Fibroblast of skin of left biceps (primary cell): ENCODE measurements at regions not wholly inside any gene's neighbourhood (a gene's known extent, or its start where the extent isn't known, plus 50 kb on each side); places are given as distances from the start of the nearest gene placed in this dataset.

ENCODE experiments used
- DNase-seq, 2 experiments: peaks; one replicate each; pipeline ENCODE4 v3.0.0-alpha.2; 2013; ENCODE audit warnings: low read depth in 2 of 2

DNA sequence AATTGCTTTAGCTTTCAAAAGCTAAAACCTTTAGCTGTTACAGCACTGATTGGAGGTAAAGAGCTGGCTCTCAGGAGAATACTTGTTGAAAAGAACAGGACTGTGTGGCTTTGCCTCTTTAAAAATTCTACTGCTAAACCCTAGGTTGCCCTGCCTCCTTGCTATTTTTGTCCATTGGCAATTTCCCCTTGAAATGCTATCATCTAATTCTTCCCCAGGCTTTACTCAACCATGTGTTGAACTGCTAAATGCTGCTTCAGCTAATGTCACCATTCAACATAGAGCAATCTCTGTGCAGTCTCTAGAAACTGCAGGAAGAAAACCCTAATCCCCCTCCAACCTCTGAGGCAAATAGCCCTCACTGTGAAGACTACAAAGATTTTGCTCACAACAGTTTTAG, 203.7 kb upstream of the ARX start:
- DNase-seq = no peak

DNA sequence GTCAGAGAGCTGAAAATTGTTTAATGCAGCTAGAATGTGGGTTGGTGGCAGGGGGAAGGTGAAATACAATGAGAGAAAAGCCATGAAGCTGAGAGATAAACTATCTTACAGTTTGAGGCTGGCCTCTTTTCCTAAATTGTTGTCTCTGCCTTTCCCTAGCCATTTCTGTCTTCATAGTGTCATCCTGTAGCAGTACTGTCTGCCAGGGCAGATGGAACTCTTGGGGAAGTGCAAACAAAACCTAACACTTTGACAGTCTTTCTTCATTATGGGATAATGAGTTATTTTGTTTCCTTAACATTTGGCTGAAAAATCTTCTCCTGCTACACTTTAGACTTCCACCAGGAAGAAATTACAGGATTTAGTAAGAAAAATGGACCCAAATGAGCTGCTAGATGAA, 197.8 kb upstream of the ARX start:
- DNase-seq = no peak

DNA sequence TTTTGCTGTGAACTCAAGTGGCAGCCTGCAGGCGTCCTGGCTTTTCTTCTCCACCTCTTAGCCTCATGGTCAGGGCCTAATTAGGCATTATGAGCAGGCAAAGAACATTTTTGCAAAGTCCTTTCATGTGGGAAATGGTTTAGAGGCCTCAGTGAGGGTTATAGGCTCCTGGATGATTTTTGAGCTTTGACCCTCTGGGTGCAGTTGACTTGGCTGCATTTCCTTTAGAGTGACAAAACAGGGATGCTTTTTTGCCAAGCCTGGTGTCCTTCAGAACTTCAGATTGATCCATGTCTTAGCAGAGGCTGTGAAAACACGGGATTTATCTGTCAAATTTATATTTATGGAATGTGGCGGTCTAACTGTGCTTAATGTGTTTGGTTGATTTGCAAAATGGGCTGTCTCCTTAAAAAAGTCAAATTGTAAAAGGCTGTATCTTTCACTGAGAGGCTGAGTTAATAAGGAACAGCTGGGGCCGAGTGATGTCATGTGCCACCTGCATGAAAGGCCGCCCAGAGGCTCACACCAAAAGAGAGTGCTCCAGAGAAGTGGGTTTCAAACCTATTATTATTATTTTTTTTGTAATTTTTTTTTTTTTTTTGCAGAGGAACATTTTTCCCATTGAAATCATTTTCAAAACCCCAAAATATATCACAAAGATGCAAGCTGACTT, 192.2 kb upstream of the ARX start:
- DNase-seq = no peak

- DNase-seq = peak; percentile 6 to 13
Measured at GRCh38 chrX:25206778-25207177, 191.0 kb upstream of the ARX start.

DNA sequence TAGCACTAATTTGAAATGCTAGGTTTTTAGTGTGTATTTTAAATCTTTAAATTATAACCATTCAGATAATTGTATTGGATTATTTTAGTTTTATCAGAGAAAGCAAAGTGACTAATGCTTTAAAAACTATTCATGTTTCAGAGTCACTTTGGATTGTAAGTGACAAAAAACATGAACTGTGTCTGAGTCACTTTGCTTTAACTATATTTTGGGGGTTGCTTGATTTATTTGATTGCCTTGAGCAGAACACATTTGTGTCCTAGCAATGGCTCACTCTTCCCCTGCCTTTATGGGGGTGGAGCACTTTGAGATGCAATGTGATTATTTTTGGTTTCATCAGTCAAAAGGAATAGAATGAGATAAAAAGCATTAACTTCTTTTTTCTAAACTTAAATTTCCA, 188.4 kb upstream of the ARX start:
- no peak for DNase-seq

DNA sequence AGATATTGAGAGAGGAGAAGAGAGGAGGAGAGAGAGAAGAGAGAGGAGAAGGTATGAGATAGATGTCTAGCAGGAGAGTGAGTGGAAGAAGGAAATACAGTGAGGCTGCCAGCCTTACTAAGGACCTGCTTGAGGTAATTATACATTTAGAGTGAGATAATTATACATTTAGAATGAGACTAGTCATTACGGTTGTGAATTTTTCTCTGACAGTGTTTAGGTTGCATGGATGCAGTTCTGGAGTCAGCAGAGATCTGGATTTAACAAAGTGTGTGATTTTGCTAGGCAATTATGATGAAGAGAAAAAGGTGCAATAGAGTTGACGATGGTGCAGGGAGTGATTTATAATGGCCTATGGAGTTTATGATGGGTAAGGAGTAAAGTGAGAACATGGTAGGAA, 187.1 kb upstream of the ARX start:
- DNase-seq = no peak

DNA sequence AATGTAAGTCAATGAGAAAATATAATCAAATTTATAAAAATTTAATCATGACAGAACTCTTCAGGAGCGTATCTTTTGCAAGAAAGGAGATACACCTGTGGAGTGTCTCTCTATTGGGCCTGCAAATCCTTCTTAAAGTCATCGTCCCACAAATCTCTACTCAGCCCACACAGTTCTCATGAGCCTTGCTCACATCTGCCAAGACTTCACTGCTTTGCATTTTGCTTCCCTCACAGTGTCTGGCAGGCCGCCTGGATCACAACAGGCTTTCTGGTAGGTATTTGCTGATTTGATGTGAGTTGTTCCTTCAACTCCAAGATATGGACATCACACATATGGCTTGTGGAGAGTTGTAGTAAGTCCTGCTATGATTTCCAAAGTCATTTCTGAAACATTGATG, 183.1 kb upstream of the ARX start:
- DNase-seq = no peak

GRCh38 chrX:25198253-25198652, 182.5 kb upstream of the ARX start:
- no peak for DNase-seq

- DNase-seq = no peak
Measured at GRCh38 chrX:25196221-25196620, 180.5 kb upstream of the ARX start.

- DNase-seq = no peak
Measured at GRCh38 chrX:25191403-25191802, 175.6 kb upstream of the ARX start.

- DNase-seq = no peak
Measured at GRCh38 chrX:25181775-25182174, 166.0 kb upstream of the ARX start.

- DNase-seq = no peak
Measured at GRCh38 chrX:25180242-25180641, 164.5 kb upstream of the ARX start.

GRCh38 chrX:25178555-25178954, 162.8 kb upstream of the ARX start:
- DNase-seq = no peak

DNA sequence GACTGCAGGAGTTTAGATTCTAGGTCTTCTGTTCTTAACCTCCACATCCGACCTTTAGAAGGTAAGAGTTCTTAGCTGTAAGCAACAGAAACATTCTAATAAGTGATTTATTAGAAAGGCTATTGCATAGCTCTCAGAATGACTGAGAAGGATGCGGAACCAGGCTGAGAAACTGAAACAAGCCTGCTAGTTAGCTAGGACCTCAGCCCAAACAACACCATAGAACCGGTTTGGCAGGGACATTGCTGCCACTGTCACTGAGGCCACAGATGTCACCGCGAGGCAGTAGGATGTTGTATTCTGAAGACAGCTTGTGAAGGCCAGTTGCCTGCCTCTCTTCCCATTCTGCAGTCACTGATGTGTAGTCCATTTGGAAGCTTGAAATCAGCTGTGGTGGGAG, 160.0 kb upstream of the ARX start:
- DNase-seq = no peak

DNA sequence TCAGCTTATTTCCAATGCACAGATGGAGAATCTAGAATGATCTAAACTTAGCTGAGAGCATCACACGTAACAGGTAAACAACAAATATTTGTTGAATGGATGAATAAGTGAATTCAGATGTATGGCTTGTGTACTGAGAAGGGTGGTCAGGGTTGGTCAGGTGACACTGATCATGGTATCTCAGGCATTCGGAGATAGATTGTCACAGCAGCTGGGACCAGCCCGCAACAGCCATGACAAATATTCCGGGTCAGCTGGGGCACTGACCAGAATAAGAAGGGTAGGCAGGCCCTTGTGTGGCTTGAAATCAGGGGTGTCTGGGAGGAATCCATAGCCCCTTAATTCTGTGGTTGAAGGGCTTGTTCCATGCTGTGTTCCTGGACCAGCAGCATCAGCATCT, 159.4 kb upstream of the ARX start:
- no peak for DNase-seq

DNA sequence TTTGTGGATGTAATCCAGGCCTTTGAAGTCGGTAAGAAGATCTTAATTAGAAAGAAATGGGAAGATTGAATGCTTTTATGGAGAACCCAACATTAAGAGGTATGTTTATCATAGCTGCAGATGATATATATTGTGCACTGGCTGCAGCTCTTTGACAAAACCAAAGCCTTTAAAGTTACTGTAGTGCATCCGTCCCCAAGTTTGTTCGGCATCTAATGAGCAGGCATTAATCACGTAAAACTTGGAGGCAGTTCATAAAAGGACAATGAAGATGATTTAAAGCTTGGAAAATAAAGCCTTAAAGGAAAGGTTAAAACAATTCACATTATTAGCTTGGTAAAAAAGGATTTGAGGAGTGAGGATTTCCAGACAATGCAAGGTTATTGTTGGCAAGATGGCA, 150.8 kb upstream of the ARX start:
- DNase-seq = no peak

DNA sequence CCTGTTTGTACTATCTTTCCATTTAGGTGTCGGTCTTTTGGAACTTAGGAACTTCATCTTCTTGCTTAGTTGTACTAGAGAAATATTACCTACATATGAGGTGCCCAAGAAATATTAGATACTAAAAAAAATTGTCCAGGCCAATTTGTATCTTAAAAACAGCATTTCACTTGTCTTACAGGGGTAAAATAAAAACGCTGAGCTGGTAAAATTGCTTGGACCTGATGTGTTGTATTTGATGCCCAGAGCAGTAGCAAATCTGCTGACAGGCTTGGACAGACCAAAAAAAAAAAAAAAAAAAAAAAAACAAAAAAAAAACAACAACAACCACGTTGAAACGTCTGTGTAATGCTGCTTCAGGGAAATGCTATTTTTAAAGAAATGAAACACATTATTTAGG, 150.4 kb upstream of the ARX start:
- DNase-seq = no peak

- DNase-seq = no peak
Measured at GRCh38 chrX:25158635-25159034, 142.9 kb upstream of the ARX start.

DNA sequence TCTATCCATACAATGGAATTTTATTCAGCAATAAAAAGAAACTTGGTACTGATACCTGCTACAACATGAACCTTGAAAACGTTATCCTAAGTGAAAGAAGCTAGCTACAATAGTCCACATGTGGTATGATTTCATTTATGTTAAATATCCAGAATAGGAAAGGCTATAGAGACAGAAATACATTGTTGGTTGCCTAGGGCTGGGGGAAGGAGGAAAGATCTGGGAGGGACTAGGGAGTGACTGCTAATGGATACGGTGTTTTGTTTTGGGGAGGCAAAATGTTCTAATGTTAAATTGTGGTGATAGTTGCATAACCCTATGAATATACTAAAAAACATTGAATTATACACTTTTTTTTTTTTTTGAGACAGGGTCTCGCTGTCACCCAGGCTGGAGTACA, 141.1 kb upstream of the ARX start:
- no peak for DNase-seq

GRCh38 chrX:25156323-25156722, 140.6 kb upstream of the ARX start:
- DNase-seq = no peak

DNA sequence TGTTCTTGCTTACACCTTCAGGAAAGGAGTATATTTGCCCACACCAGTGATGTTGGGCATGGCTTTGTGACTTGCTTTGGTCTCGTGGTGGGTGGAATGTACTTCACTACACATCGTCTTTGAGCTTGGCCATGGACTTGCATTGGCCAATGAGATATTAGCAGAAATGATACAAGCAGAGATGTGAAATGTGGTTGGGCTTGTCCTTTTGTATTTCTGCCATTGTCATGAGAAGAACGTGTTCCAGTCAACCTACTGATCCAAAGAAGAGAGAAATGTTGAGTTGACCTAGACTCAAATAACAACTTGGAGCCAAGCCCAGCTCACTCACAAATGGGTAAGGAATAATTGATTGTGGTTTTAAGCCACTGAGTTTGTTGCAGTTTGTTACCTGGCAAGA, 138.4 kb upstream of the ARX start:
- no peak for DNase-seq

DNA sequence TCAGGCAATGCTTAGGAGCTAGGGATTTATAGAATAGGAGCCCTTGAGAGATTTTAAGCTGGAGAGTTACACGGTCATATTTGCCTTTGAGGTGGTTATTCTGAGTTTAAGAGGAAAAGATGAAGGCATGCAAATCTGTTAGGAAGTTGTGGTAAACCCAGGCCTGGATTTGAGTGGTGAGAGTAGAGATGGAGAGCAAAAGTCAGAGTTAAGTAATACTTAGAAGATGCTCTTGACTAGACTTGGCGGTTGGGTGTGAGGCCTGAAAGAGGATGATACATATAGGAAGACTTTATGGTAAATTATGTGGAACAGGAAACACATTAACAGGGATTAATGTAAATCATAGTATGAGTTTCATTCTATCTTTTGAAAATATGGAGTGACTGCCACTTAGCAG, 136.0 kb upstream of the ARX start:
- DNase-seq = no peak

DNA sequence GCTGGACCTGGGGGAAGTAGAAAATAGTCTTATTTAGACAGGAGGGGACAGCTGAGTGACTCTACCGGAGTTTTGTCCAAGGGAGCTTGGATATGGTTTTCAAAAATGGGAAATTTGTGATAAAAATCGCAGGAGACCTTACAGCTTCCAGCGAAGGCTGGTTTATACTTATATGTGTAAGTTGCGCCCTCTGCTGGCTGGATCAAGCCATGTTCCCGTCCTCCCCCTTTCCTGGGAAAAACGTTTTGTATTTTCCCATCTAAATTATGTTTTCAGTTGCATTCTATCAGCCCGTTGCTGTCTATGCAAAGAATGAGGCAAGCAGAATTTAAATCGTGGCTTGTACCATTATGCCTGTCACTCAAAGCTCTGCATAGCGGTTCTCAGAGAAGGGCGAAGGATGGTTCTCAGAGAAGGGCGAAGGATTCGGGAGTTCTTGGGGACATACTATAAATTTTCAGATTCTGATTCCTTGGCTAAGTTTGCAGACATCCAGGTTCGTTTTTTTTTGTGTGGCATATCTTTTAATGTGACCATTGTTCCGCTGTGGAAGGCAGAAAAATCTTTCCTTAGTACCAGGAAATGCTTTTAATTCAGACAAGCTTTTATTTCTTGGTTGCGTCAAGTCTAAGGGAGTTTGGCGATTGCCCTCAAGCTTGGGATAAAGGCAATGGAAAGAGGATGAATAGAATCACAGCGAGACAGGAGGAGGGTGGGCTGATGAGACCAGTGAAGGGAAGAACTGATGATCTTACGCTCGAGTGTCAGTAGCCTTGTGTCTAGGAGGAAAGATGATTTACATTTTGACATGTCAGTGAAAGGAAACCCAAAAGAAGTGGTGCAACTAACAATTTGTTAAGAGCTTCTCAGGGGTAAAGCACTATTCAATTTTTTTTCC, 128.5 kb upstream of the ARX start:
- DNase-seq = peak in 1 of 2 experiments; percentile 0
